Mesenchymal stem cell (in vitro differentiated cells and primary cell): ENCODE measurements at regions not wholly inside any gene's neighbourhood (a gene's known extent, or its start where the extent isn't known, plus 50 kb on each side); places are given as distances from the start of the nearest gene placed in this dataset.

Experiments used
- DNase-seq: peaks from one replicate; pipeline ENCODE4 v3.0.0-alpha.2; 2013
- H2AFZ ChIP-seq: one replicate; pipeline ENCODE4 v1.6.1; 2013; ENCODE audit warnings: low read depth, mild to moderate bottlenecking, control low read depth, inconsistent platforms, low read length, moderate library complexity
- H2AK5ac ChIP-seq: 2 replicates; pipeline ENCODE4 v1.6.1; 2013; ENCODE audit warnings: low read length, moderate library complexity, mild to moderate bottlenecking, inconsistent platforms; ENCODE audit not compliant: severe bottlenecking
- H2BK120ac ChIP-seq: one replicate; pipeline ENCODE4 v1.6.1; 2013; ENCODE audit warnings: low read depth, mild to moderate bottlenecking, inconsistent platforms, low read length, moderate library complexity
- H2BK12ac ChIP-seq, 2 experiments: one replicate each; pipeline ENCODE4 v1.6.1; 2013; ENCODE audit warnings: inconsistent platforms in 2 of 2, low read length in 2 of 2, mild to moderate bottlenecking in 2 of 2, moderate library complexity in 2 of 2, control low read depth in 1 of 2
- H2BK15ac ChIP-seq: one replicate; pipeline ENCODE4 v1.6.1; 2013; ENCODE audit warnings: mild to moderate bottlenecking, low read depth, inconsistent platforms; ENCODE audit not compliant: poor library complexity, severe bottlenecking
- H2BK5ac ChIP-seq: 2 replicates; pipeline ENCODE4 v1.6.1; 2013; ENCODE audit warnings: low read depth, mild to moderate bottlenecking, low read length, control low read depth, inconsistent platforms; ENCODE audit not compliant: poor library complexity, severe bottlenecking
- H3K14ac ChIP-seq, 2 experiments: one replicate each; pipeline ENCODE4 v1.6.1; 2013; ENCODE audit warnings: inconsistent platforms in 2 of 2, low read length in 2 of 2, control low read depth in 1 of 2, mild to moderate bottlenecking in 1 of 2, moderate library complexity in 1 of 2
- H3K18ac ChIP-seq, 2 experiments: one replicate each; pipeline ENCODE4 v1.6.1; 2013; ENCODE audit warnings: inconsistent platforms in 2 of 2, low read length in 2 of 2, control low read depth in 1 of 2, low read depth in 1 of 2, mild to moderate bottlenecking in 1 of 2
- H3K23ac ChIP-seq, 2 experiments: one replicate each; pipeline ENCODE4 v1.6.1; 2013; ENCODE audit warnings: inconsistent platforms in 2 of 2, low read length in 2 of 2, mild to moderate bottlenecking in 2 of 2, moderate library complexity in 2 of 2, control low read depth in 1 of 2
- H3K27ac ChIP-seq: 2 replicates; pipeline ENCODE4 v1.5.1; 2013; ENCODE audit warnings: mild to moderate bottlenecking, moderate library complexity, low read length, control low read depth, inconsistent platforms; ENCODE audit not compliant: poor library complexity, severe bottlenecking
- H3K27me3 ChIP-seq, 2 experiments: 2 replicates each; pipeline versions ENCODE4 v1.6.1 to v1.7.0; 2013; ENCODE audit warnings: low read length in 2 of 2, mild to moderate bottlenecking in 2 of 2, moderate library complexity in 2 of 2, control low read depth in 1 of 2, inconsistent platforms in 1 of 2; ENCODE audit not compliant: control insufficient read depth in 1 of 2, insufficient read depth in 1 of 2
- H3K36me3 ChIP-seq, 2 experiments: 2 replicates each; pipeline versions ENCODE4 v1.6.1 to v1.7.0; 2013; ENCODE audit warnings: low read length in 2 of 2, control low read depth in 1 of 2, inconsistent platforms in 1 of 2, low read depth in 1 of 2, mild to moderate bottlenecking in 1 of 2; ENCODE audit not compliant: insufficient read depth in 2 of 2, control insufficient read depth in 1 of 2
- H3K4ac ChIP-seq, 2 experiments: one replicate each; pipeline ENCODE4 v1.6.1; 2013; ENCODE audit warnings: inconsistent platforms in 2 of 2, low read length in 2 of 2, mild to moderate bottlenecking in 2 of 2, moderate library complexity in 2 of 2, control low read depth in 1 of 2, low read depth in 1 of 2
- H3K4me1 ChIP-seq: 2 replicates; pipeline ENCODE4 v1.6.1; 2013; ENCODE audit warnings: low read depth, low read length, control low read depth; ENCODE audit not compliant: control insufficient read depth, insufficient read depth
- H3K4me2 ChIP-seq: 2 replicates; pipeline ENCODE4 v1.6.1; 2013; ENCODE audit warnings: low read length, mild to moderate bottlenecking, inconsistent platforms; ENCODE audit not compliant: poor library complexity, severe bottlenecking
- H3K4me3 ChIP-seq, 2 experiments: 2 replicates each; pipeline versions ENCODE4 v1.5.1 to v1.7.0; 2013; ENCODE audit warnings: low read length in 2 of 2, mild to moderate bottlenecking in 2 of 2, control low read depth in 1 of 2, low read depth in 1 of 2; ENCODE audit not compliant: insufficient read depth in 1 of 2
- H3K79me1 ChIP-seq: replicated peaks from 2 replicates; pipeline ENCODE4 v1.6.1; 2013; ENCODE audit warnings: mild to moderate bottlenecking, control low read depth, low read length, inconsistent platforms; ENCODE audit not compliant: poor library complexity, severe bottlenecking
- H3K9ac ChIP-seq: 2 replicates; pipeline ENCODE4 v1.7.0; 2013; ENCODE audit warnings: mild to moderate bottlenecking, low read length, moderate library complexity
- H3K9me3 ChIP-seq: 2 replicates; pipeline ENCODE4 v1.7.0; 2013; ENCODE audit warnings: mild to moderate bottlenecking, low read length; ENCODE audit not compliant: control insufficient read depth
- H4K8ac ChIP-seq: one replicate; pipeline ENCODE4 v1.6.1; 2013; ENCODE audit warnings: inconsistent platforms, mild to moderate bottlenecking, low read length, moderate library complexity
- H4K91ac ChIP-seq: one replicate; pipeline ENCODE4 v1.6.1; 2013; ENCODE audit warnings: mild to moderate bottlenecking, low read length, inconsistent platforms
- WGBS: methylation state at CpG from one replicate; pipeline ENCODE4 v1.1.7; 2013; ENCODE audit warnings: mixed read lengths; 5-methylcytosine and 5-hydroxymethylcytosine counted together

DNA sequence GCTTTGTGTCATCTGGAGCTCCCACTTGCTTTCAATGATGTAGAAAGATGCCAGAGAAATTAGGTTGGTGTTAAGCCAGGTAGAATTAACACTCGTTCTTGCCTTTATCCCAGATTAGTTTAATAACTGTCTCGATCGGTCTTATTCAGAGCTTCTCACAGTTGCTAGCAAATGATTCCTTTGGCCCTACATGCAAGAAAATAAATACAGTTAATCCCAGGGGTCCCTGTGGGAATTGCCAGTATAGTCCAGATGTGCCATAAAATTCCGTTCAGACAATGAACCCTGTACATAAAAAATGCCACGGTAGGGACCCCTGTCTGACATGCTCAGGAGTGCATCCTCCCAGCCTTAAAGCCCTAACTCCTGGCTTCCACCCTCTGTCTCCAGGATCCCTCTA, 207.5 kb downstream of the ARHGAP12 start:
- no peak overlapping the region for H4K91ac ChIP-seq
- H3K4me1 ChIP-seq, result peaks cover 2% of the 10 kb centered on the region
- no peak overlapping the region for H2AFZ ChIP-seq
- no peak overlapping the region for H3K4me3 ChIP-seq
- H3K4me2 ChIP-seq, result no peak overlapping the region
- no peak overlapping the region for H3K14ac ChIP-seq
- WGBS, result 88% methylated on average over 5 of the region's 5 CpGs
- no peak overlapping the region for H4K8ac ChIP-seq
- H2BK5ac ChIP-seq, result no peak overlapping the region
- no peak overlapping the region for H2BK15ac ChIP-seq
- no peaks in the 10 kb centered on the region for H3K27me3 ChIP-seq
- DNase-seq, result no peak
- H3K4ac ChIP-seq, result no peak overlapping the region
- no peaks in the 10 kb centered on the region for H3K79me1 ChIP-seq
- H3K27ac ChIP-seq, result no peak overlapping the region
- H3K36me3 ChIP-seq, result no peaks in the 10 kb centered on the region
- no peak overlapping the region for H3K23ac ChIP-seq
- no peak overlapping the region for H3K18ac ChIP-seq
- no peak overlapping the region for H3K9ac ChIP-seq
- no peak overlapping the region for H2BK12ac ChIP-seq
- H3K9me3 ChIP-seq, result no peaks in the 10 kb centered on the region
- H2BK120ac ChIP-seq, result no peak overlapping the region
- H2AK5ac ChIP-seq, result no peak overlapping the region

DNA sequence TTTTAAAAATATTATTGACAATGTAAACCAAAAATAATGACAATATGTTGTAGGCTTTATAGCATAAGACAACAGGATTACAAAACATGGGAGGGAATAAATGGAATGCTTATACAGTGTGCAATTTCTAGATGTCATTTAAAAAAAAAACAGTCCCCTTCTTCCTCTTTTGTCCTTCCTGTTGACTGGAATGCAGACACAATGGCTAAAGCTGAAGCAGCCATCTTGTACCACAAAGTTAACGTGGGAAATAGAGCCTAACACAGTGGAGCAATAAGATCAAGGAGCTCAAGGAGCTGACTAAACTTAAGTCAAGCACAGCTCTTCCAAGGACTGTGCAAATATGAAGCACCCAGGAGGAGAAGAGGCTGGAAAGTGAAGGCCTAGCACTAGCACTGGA, 208.1 kb downstream of the ARHGAP12 start:
- H4K91ac ChIP-seq, result no peak overlapping the region
- no peak overlapping the region for H2BK12ac ChIP-seq
- H2AFZ ChIP-seq, result no peak overlapping the region
- H3K9me3 ChIP-seq, result no peaks in the 10 kb centered on the region
- H2BK5ac ChIP-seq, result no peak overlapping the region
- H3K27me3 ChIP-seq, result no peaks in the 10 kb centered on the region
- H3K4me2 ChIP-seq, result no peak overlapping the region
- H3K9ac ChIP-seq, result no peak overlapping the region
- H3K18ac ChIP-seq, result no peak overlapping the region
- no peak overlapping the region for H2AK5ac ChIP-seq
- no peak overlapping the region for H2BK120ac ChIP-seq
- no peak overlapping the region for H3K23ac ChIP-seq
- H3K14ac ChIP-seq, result no peak overlapping the region
- H3K4me1 ChIP-seq, result peaks cover 2% of the 10 kb centered on the region
- no peak overlapping the region for H4K8ac ChIP-seq
- DNase-seq, result no peak
- H2BK15ac ChIP-seq, result no peak overlapping the region
- H3K79me1 ChIP-seq, result no peaks in the 10 kb centered on the region
- no peaks in the 10 kb centered on the region for H3K36me3 ChIP-seq
- no peak overlapping the region for H3K27ac ChIP-seq
- no peak overlapping the region for H3K4me3 ChIP-seq
- 92% methylated on average over 1 of the region's 1 CpG for WGBS
- H3K4ac ChIP-seq, result no peak overlapping the region

GRCh38 chr10:31709476-31709875, 219.2 kb downstream of the ARHGAP12 start:
- H3K4me1 ChIP-seq, result peaks cover 10% of the 10 kb centered on the region
- no peak overlapping the region for H2BK15ac ChIP-seq
- no peak overlapping the region for H4K91ac ChIP-seq
- H3K9ac ChIP-seq, result peak overlapping the region; percentile 4
- H3K27ac ChIP-seq, result no peak overlapping the region
- no peak overlapping the region for H3K18ac ChIP-seq
- H2BK12ac ChIP-seq, result peak overlapping the region in 1 of 2 experiments; percentile 24
- H3K4me3 ChIP-seq, result no peak overlapping the region
- peaks cover 23% of the 10 kb centered on the region for H3K9me3 ChIP-seq
- H2BK120ac ChIP-seq, result no peak overlapping the region
- no peak overlapping the region for H3K4ac ChIP-seq
- H2BK5ac ChIP-seq, result no peak overlapping the region
- no peak overlapping the region for H3K14ac ChIP-seq
- H3K4me2 ChIP-seq, result no peak overlapping the region
- no peak overlapping the region for H2AFZ ChIP-seq
- no peaks in the 10 kb centered on the region for H3K27me3 ChIP-seq
- H3K23ac ChIP-seq, result no peak overlapping the region
- H2AK5ac ChIP-seq, result no peak overlapping the region
- no peak for DNase-seq
- no peaks in the 10 kb centered on the region for H3K79me1 ChIP-seq
- H3K36me3 ChIP-seq, result no peaks in the 10 kb centered on the region
- H4K8ac ChIP-seq, result no peak overlapping the region

DNA sequence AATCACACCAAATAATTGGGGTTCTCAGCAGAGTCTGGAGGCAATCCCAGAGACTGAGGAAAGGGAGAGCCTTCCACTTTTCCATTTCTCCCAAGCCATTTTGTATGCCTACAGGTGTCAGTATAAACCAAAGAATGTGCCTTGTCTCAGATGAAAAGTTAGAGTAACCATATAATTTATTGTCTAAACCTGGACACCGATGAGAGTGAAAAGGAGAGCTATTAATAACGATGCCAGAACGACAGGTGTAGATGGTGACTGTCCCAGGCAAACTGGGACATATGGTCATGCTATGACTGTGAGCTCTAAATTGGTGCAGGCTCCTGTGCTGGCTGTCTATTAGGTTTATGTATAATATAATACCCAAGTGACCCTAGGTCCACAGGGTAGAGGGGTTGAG, 219.6 kb downstream of the ARHGAP12 start:
- H3K4me1 ChIP-seq, result peaks cover 10% of the 10 kb centered on the region
- H3K27ac ChIP-seq, result no peak overlapping the region
- H2BK15ac ChIP-seq, result no peak overlapping the region
- H3K18ac ChIP-seq, result no peak overlapping the region
- no peaks in the 10 kb centered on the region for H3K27me3 ChIP-seq
- H2BK120ac ChIP-seq, result no peak overlapping the region
- H3K4ac ChIP-seq, result peak overlapping the region in 1 of 2 experiments; percentile 3
- no peak overlapping the region for H3K4me2 ChIP-seq
- H3K14ac ChIP-seq, result no peak overlapping the region
- no peaks in the 10 kb centered on the region for H3K36me3 ChIP-seq
- no peak overlapping the region for H4K8ac ChIP-seq
- H2BK5ac ChIP-seq, result no peak overlapping the region
- no peak overlapping the region for H3K4me3 ChIP-seq
- no peak overlapping the region for H2BK12ac ChIP-seq
- no peak overlapping the region for H2AFZ ChIP-seq
- no peak for DNase-seq
- H4K91ac ChIP-seq, result no peak overlapping the region
- H2AK5ac ChIP-seq, result no peak overlapping the region
- H3K23ac ChIP-seq, result no peak overlapping the region
- H3K9me3 ChIP-seq, result peaks cover 23% of the 10 kb centered on the region
- H3K79me1 ChIP-seq, result no peaks in the 10 kb centered on the region
- WGBS, result 90% methylated on average over 3 of the region's 3 CpGs
- peak overlapping the region; percentile 78 for H3K9ac ChIP-seq
